Right lobe of liver (tissue), 4 donors: ENCODE measurements at regions not wholly inside any gene's neighbourhood (a gene's known extent, or its start where the extent isn't known, plus 50 kb on each side); places are given as distances from the start of the nearest gene placed in this dataset.

Source experiments
- CTCF ChIP-seq, 4 donors: fragments of 200-600 bp in 3 of 4; fragments of 450-650 bp in 1 of 4; IDR thresholded peaks; one replicate each; pipeline versions ENCODE4 v1.5.1 to v1.8.0; 2016 to 2022; ENCODE audit warnings: antibody characterized with exemption in 4 of 4, mild to moderate bottlenecking in 2 of 4
- POLR2A ChIP-seq: fragments of 450-650 bp; IDR thresholded peaks from one replicate; pipeline ENCODE4 v1.6.1; 2017; ENCODE audit warnings: antibody characterized with exemption, mild to moderate bottlenecking
- donor health status: DM: no; HTN: no; CAD: no.
- donor health status: DM: no; HTN: no; CAD: no.
- donor health status: DM: no; HTN: yes; CAD: no.

GRCh38 chr16:48860341-48860740 is 250.4 kb upstream of the N4BP1 start:
- TF ChIP-seq CTCF (IDR thresholded peaks at IDR 0.05) (no peak), POLR2A (no peak)
